Adrenal gland (tissue), 5 donors: ENCODE measurements at regions not wholly inside any gene's neighbourhood (a gene's known extent, or its start where the extent isn't known, plus 50 kb on each side); places are given as distances from the start of the nearest gene placed in this dataset.

ENCODE experiments used
- CTCF ChIP-seq, 6 experiments: fragments of 450-650 bp in 4 of 6; fragments of 200-600 bp in 2 of 6; sonication (generic) in 1 of 6; IDR thresholded peaks; 1 replicate in 5 of 6; 2 replicates in 1 of 6; pipeline versions ENCODE4 v1.5.1 to v1.8.0; 2016 to 2021; ENCODE audit warnings: antibody characterized with exemption in 6 of 6, mild to moderate bottlenecking in 2 of 6, moderate library complexity in 1 of 6
- POLR2A ChIP-seq, 2 donors: fragments of 450-650 bp; IDR thresholded peaks; one replicate each; pipeline ENCODE4 v1.6.1; 2017; ENCODE audit warnings: antibody characterized with exemption in 2 of 2, mild to moderate bottlenecking in 2 of 2, moderate library complexity in 1 of 2
- donor health status: DM: no; HTN: no; CAD: no.

DNA sequence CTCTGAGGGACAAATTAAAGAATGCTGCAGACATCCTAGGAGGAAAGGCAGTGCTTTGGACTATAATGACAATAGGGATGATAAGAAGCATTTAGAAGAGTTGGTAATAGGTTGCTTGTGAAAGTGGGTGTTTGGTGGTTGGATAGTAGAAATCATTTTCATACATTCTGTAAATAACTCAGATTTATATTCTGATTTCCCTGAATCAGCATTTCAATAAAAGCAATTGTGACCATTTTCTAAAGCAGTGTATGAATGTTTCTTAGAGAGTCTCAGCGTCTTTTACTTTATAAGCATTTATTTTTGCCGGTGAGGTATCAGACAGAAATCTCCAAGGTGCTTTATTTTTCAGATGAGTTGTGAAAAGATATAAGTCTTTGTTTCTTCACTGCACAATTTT is 1099.0 kb upstream of the LRRTM1 start:
- no peak for TF ChIP-seq POLR2A (IDR thresholded peaks at IDR 0.05)
- TF ChIP-seq CTCF (IDR thresholded peaks at IDR 0.05) = no peak
